Activated CD4-positive, alpha-beta T cell treated with anti-CD3 and anti-CD28 coated beads for 36 hours (primary cell): ENCODE measurements at regions not wholly inside any gene's neighbourhood (a gene's known extent, or its start where the extent isn't known, plus 50 kb on each side); places are given as distances from the start of the nearest gene placed in this dataset.
"Not testable (repeated sequence)": the region's sequence is repeated elsewhere in the genome, so short reads cannot be mapped to it uniquely, and the experiment has no call there.

Experiments
- ATAC-seq: fragments of 200-7000 bp; cut with Tn5 transposase; one replicate; pipeline ENCODE4 v1.10.0; 2021; ENCODE audit warnings: mild to moderate bottlenecking, moderate library complexity
- CTCF ChIA-PET: fragments of 350-600 bp; sonication (Branson Sonifier 250); formaldehyde crosslinking; loops from one replicate; lab custom pipeline; 2021; ENCODE audit warnings: antibody characterized with exemption; lab: Charles Lee
- POLR2A ChIA-PET: fragments of 350-600 bp; sonication (Branson Sonifier 250); formaldehyde crosslinking; loops from one replicate; lab custom pipeline; 2021; ENCODE audit warnings: antibody characterized with exemption, inconsistent platforms; lab: Charles Lee
- DNase-seq: peaks from one replicate; pipeline ENCODE4 v3.0.0-alpha.2; 2020
- H3K27ac Mint-ChIP-seq: one replicate; pipeline ENCODE4 v1.8.0; 2021; ENCODE audit warnings: mixed read lengths
- H3K27me3 Mint-ChIP-seq: one replicate; pipeline ENCODE4 v1.8.0; 2021; ENCODE audit warnings: mixed read lengths
- H3K36me3 Mint-ChIP-seq: one replicate; pipeline ENCODE4 v1.8.0; 2021; ENCODE audit warnings: low read depth, mixed read lengths
- H3K4me1 Mint-ChIP-seq: one replicate; pipeline ENCODE4 v1.8.0; 2021; ENCODE audit warnings: mixed read lengths
- H3K4me3 Mint-ChIP-seq: one replicate; pipeline ENCODE4 v1.8.0; 2021; ENCODE audit warnings: mild to moderate bottlenecking, moderate library complexity, mixed read lengths
- H3K9me3 Mint-ChIP-seq: one replicate; pipeline ENCODE4 v1.8.0; 2021; ENCODE audit warnings: low read depth, mixed read lengths
- intact Hi-C, 2 experiments: fragments of 100-400 bp; cut with DNase I in 1 of 2; cut with micrococcal nuclease in 1 of 2; formaldehyde crosslinking; loops; one replicate each; pipeline versions ENCODE4 v1.14.2 to v1.15.1; 2022 to 2024; cut with DNase I, micrococcal nuclease

DNA sequence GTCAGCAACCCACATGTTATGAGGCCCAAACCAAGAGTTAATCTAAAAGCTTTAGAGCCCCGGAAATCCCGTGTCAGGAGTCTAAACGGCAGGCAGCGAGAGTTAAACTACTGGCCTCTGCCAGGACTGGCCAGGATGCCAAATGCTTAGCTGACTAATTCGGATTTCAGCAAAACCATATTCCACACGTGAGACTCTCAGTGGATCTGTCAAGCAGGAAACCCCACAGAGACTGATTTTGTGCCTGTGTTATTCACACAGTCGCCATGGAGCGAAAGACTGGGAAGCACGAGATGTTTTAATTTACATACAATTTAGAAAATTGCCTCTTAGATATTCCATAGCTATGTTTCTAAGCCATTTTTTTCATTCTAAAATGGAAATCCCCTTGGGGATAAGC, 152.9 kb downstream of the RNASET2 start:
- CTCF ChIA-PET: interaction anchor here (1.2 kb wide), 1 partner anchor 29 kb away, joined by 3 read pairs; no protein-coding TSS in a partner anchor
- no peak for ATAC-seq
- no peak overlapping the region for H3K27ac Mint-ChIP-seq
- DNase-seq: no peak
- POLR2A ChIA-PET: no interaction called here
- no peaks in the 10 kb centered on the region for H3K4me1 Mint-ChIP-seq
- intact Hi-C loops: no loop called here
- peaks cover 33% of the 10 kb centered on the region for H3K9me3 Mint-ChIP-seq
- no peaks in the 10 kb centered on the region for H3K27me3 Mint-ChIP-seq
- H3K36me3 Mint-ChIP-seq: peaks cover 13% of the 10 kb centered on the region
- no peak overlapping the region for H3K4me3 Mint-ChIP-seq

DNA sequence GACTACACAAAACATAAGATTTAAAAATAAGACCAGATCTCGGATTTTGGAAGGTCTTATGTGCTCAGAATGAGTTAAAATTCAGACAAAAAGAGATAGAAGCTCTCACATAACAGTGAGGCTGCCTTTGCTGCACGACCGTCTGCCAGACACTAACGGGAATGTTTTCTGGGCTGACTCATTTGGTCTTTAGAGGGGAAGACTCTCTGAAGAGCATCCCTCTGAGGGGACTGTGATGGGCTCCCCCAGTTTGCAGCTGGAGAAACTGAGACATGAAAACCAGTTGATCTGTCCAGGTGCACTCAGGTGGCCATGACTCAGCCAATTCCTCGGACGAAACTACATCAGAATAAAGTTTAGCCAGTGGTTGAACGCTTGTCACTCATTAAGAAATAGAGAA, 153.9 kb downstream of the RNASET2 start:
- Mint-ChIP-seq H3K9me3 (peaks cover 23% of the 10 kb centered on the region), H3K27ac (no peak overlapping the region), H3K4me3 (no peak overlapping the region), H3K4me1 (no peaks in the 10 kb centered on the region), H3K27me3 (no peaks in the 10 kb centered on the region), H3K36me3 (peaks cover 10% of the 10 kb centered on the region)
- ChIA-PET CTCF (no interaction called here), POLR2A (no interaction called here)
- ATAC-seq (no peak), DNase-seq (no peak)
- intact Hi-C loops: no loop called here

DNA sequence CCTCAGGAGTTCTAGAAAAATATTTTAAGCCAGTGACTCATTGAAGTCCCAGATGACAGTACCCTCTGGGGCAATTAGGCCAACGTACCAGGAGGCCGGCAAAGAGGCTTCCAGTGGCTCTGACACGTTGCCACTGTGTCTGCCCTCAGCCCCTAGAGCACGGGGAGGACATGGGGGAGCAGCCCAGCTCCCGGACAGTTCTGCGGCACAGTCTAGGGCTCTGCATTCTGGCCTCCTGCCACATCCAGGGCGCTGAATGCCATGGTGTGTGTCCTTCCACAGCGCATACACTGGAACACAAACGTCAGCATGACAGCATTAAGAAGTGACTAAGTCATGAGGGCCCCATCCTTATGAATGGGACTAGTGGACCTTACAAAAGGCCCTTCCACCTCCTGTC, 156.2 kb downstream of the RNASET2 start:
- Mint-ChIP-seq H3K9me3 (peaks cover 3% of the 10 kb centered on the region), H3K27me3 (no peaks in the 10 kb centered on the region), H3K4me1 (no peaks in the 10 kb centered on the region), H3K27ac (no peak overlapping the region), H3K4me3 (no peak overlapping the region), H3K36me3 (no peaks in the 10 kb centered on the region)
- DNase-seq (no peak), ATAC-seq (no peak)
- intact Hi-C loops: no loop called here
- CTCF ChIA-PET: interaction anchor here (1.2 kb wide), 1 partner anchor 186 kb away, joined by 3 read pairs; no protein-coding TSS in a partner anchor
- POLR2A ChIA-PET: no interaction called here

DNA sequence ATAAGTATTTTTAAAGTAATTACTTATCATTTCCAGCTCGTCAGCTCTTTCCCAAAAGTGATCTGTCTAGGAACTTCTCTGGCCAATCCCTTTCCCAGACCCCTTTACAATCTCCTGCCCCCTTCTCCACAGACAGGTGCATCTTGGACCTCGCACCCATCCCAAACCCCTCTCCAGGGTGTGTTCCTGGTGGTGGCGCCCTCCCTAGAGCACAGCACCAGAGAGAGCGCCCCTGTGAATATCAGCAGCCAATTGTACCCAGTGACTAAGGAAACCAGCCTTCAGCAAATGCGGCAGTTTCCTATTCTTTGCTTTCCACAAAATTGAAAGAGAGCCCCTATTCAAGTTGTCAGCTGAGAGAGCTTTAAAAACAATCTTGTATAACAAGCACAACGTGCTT, 157.7 kb downstream of the RNASET2 start:
- no peak overlapping the region for H3K4me3 Mint-ChIP-seq
- no peaks in the 10 kb centered on the region for H3K27me3 Mint-ChIP-seq
- no peak for ATAC-seq
- ChIA-PET POLR2A (no interaction called here), CTCF (interaction anchor here (0.8 to 1.2 kb wide), 2 partner anchors 187 to 445 kb away, joined by 3 read pairs; no protein-coding TSS in a partner anchor)
- no peaks in the 10 kb centered on the region for H3K9me3 Mint-ChIP-seq
- DNase-seq: no peak
- no peaks in the 10 kb centered on the region for H3K36me3 Mint-ChIP-seq
- intact Hi-C loops: loop anchor here in 1 of 2 experiments (5.0 kb wide), 1 partner anchor 64 kb away; no protein-coding TSS in a partner anchor
- no peak overlapping the region for H3K27ac Mint-ChIP-seq
- no peaks in the 10 kb centered on the region for H3K4me1 Mint-ChIP-seq

DNA sequence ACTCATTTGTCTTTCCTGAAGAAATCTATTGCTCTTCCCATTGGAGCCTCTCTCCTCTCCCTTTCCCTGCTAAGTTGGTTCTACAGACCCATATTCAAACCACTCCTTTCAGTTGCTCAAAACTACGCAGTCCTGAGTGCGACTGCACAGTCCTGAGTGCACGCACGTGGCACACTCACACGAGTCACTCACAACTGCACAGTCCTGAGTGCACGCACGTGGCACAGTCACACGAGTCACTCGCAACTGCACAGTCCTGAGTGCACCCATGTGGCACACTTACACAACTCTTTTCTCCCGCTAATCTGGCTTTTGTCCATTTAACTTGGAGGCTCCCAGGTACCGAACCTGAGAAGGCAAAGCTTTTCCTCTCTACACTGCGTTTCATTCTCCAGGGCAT, 159.7 kb downstream of the RNASET2 start:
- DNase-seq (no peak), ATAC-seq (no peak)
- Mint-ChIP-seq H3K36me3 (no peaks in the 10 kb centered on the region), H3K27me3 (no peaks in the 10 kb centered on the region), H3K27ac (no peak overlapping the region), H3K9me3 (no peaks in the 10 kb centered on the region), H3K4me1 (no peaks in the 10 kb centered on the region), H3K4me3 (no peak overlapping the region)
- ChIA-PET CTCF (no interaction called here), POLR2A (no interaction called here)
- intact Hi-C loops: loop anchor here in 1 of 2 experiments (5.0 kb wide), 1 partner anchor 66 kb away; no protein-coding TSS in a partner anchor

DNA sequence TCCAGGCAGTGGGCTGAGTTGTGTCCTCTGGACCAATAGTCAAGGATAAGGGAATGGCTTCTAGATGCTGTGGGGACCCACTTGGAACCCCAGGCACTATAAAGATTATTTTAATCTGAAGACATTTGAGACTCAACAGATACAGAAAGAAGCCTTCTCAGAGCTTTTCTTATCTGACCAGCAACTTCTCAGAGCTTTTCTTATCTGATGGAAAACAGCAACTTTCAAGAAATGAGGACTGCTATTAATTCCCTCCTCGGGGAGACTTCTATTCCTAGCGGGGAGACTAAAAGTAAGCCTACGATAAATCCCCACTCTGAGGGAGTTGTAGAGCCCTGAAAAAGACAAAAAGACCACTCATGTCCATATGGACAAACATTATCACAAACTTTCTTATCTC, 160.5 kb downstream of the RNASET2 start:
- H3K27me3 Mint-ChIP-seq: no peaks in the 10 kb centered on the region
- no peak overlapping the region for H3K4me3 Mint-ChIP-seq
- no peak overlapping the region for H3K27ac Mint-ChIP-seq
- no peaks in the 10 kb centered on the region for H3K36me3 Mint-ChIP-seq
- no peaks in the 10 kb centered on the region for H3K9me3 Mint-ChIP-seq
- ChIA-PET POLR2A (no interaction called here), CTCF (interaction anchor here (1.0 kb wide), 1 partner anchor 9 kb away, joined by 3 read pairs; no protein-coding TSS in a partner anchor)
- intact Hi-C loops: loop anchor here in 1 of 2 experiments (5.0 kb wide), 1 partner anchor 66 kb away; no protein-coding TSS in a partner anchor
- DNase-seq: no peak
- no peak for ATAC-seq
- no peaks in the 10 kb centered on the region for H3K4me1 Mint-ChIP-seq

DNA sequence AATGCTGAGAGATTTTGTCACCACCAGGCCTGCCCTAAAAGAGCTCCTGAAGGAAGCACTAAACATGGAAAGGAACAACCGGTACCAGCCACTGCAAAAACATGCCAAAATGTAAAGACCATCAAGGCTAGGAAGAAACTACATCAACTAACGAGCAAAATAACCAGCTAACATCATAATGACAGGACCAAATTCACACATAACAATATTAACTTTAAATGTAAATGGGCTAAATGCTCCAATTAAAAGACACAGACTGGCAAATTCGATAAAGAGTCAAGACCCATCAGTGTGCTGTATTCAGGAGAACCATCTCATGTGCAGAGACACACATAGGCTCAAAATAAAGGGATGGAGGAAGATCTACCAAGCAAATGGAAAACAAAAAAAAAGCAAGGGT, 163.8 kb upstream of the RPS6KA2 start:
- POLR2A ChIA-PET, H3K36me3 Mint-ChIP-seq, H3K4me1 Mint-ChIP-seq, intact Hi-C loops, ATAC-seq, H3K9me3 Mint-ChIP-seq, H3K27ac Mint-ChIP-seq, DNase-seq, H3K27me3 Mint-ChIP-seq, H3K4me3 Mint-ChIP-seq: not testable (repeated sequence)
- CTCF ChIA-PET: interaction anchor here (0.7 kb wide), 1 partner anchor 200 kb away, joined by 3 read pairs; no protein-coding TSS in a partner anchor

DNA sequence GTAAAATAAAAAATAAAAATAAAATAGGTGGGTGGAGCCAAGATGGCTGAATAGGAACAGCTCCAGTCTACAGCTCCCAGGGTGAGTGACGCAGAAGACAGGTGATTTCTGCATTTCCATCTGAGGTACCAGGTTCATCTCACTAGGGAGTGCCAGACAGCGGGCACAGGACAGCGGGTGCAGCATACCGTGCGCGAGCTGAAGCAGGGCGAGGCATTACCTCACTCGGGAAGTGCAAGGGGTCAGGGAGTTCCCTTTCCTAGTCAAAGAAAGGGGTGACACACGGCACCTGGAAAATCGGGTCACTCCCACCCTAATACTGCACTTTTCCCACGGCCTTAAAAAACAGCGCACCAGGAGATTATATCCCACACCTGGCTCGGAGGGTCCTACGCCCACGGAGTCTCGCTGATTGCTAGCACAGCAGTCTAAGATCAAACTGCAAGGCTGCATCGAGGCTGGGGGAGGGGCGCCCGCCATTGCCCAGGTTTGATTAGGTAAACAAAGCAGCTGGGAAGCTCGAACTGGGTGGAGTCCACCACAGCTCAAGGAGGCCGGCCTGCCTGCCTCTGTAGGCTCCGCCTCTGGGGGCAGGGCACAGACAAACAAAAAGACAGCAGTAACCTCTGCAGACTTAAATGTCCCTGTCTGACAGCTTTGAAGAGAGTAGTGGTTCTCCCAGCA, 161.9 kb upstream of the RPS6KA2 start:
- DNase-seq, H3K4me3 Mint-ChIP-seq, H3K36me3 Mint-ChIP-seq, H3K27ac Mint-ChIP-seq, H3K27me3 Mint-ChIP-seq, H3K4me1 Mint-ChIP-seq, ATAC-seq, POLR2A ChIA-PET, H3K9me3 Mint-ChIP-seq: not testable (repeated sequence)
- CTCF ChIA-PET: interaction anchor here (4.3 kb wide), 1 partner anchor 201 kb away, joined by 43 read pairs; no protein-coding TSS in a partner anchor
- intact Hi-C loops: loop anchor here in 1 of 2 experiments (5.0 kb wide), 1 partner anchor 163 kb away; no protein-coding TSS in a partner anchor

DNA sequence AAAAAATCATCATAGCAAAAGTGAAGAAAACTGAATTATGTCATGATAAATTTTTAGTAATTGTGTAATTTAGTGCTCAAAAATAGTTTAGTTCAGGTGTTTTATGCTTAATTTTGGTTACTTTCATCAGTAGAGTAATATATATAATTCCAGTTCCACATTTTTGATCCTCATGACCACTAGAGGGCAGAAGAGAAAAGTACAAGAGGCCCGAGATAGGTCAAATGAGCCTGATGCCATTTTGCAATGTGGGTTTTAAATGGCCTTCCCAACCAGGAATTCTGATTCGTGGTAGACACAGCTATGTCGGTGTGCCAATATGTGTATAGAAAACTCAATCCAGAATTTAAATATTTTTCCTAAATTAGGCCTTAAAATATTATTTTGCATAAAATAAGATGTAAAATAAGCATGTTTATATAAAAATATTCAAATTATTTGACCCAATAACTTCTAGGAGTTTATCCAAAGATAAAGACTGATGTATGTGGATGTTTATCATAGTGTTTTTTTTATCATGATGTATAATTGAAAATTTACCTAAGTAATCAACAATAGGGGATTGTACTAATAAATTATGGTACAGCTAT, 159.7 kb upstream of the RPS6KA2 start:
- Mint-ChIP-seq H3K4me1 (no peaks in the 10 kb centered on the region), H3K27ac (no peak overlapping the region), H3K9me3 (no peaks in the 10 kb centered on the region), H3K27me3 (no peaks in the 10 kb centered on the region), H3K36me3 (no peaks in the 10 kb centered on the region), H3K4me3 (no peak overlapping the region)
- intact Hi-C loops: loop anchor here (1.0 to 5.0 kb wide), 6 partner anchors 76 to 356 kb away; partner anchors contain the start of gene CEP43 (in 1 of the 2)
- no peak for ATAC-seq
- CTCF ChIA-PET: interaction anchor here (0.6 to 4.3 kb wide), 12 partner anchors 9 to 355 kb away, joined by 3 to 43 read pairs (median 3); no protein-coding TSS in a partner anchor
- no peak for DNase-seq
- POLR2A ChIA-PET: no interaction called here

DNA sequence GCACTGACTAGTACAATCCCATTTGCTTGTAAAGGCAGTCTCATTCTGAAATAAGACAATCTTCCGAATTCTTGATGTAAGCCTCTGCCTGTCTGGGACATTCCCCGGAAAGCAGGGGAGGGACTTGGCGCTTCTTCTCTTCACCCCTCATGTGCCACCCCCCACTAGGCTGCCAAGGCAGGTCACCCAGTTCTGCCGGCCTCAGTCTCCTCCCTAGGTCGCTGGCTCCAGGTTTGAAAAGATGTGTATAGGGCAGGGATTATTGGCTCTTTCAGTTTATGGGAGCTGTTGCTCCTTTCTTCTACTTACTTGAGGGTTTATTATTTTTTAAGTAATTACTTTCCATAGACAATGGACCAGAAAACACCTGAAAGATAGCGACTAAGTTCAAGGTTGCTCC, 158.1 kb upstream of the RPS6KA2 start:
- Mint-ChIP-seq H3K9me3 (no peaks in the 10 kb centered on the region), H3K4me1 (no peaks in the 10 kb centered on the region), H3K36me3 (no peaks in the 10 kb centered on the region), H3K27ac (no peak overlapping the region), H3K4me3 (no peak overlapping the region), H3K27me3 (no peaks in the 10 kb centered on the region)
- POLR2A ChIA-PET: interaction anchor here (0.5 kb wide), 1 partner anchor 164 kb away, joined by 4 read pairs; no protein-coding TSS in a partner anchor
- intact Hi-C loops: loop anchor here in 1 of 2 experiments (5.0 kb wide), 1 partner anchor 167 kb away; no protein-coding TSS in a partner anchor
- no peak for ATAC-seq
- CTCF ChIA-PET: interaction anchor here (0.6 to 4.3 kb wide), 7 partner anchors 10 to 356 kb away, joined by 3 to 43 read pairs (median 4); partner anchors contain the start of gene CEP43
- no peak for DNase-seq

DNA sequence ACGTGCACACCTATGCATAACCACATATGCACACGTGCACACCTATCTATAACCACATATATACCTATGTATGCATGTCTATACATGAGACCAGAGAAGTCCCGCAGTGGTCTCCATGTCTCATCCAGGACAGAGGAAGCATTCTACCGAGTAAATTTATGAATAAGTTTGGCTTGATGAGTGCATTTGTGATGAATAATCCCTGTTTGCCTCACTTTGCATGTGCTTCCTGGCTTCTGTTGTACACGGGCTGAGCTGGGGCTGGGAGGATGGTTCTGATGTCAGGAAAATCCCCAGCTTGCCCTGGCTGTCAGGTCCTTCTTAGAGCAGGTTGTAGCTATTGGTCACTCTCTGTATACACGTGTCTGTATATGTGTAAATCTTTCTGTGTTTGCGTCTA, 157.6 kb upstream of the RPS6KA2 start:
- ATAC-seq (no peak), DNase-seq (no peak)
- Mint-ChIP-seq H3K4me3 (no peak overlapping the region), H3K4me1 (no peaks in the 10 kb centered on the region), H3K27me3 (no peaks in the 10 kb centered on the region), H3K27ac (no peak overlapping the region), H3K9me3 (no peaks in the 10 kb centered on the region), H3K36me3 (no peaks in the 10 kb centered on the region)
- intact Hi-C loops: loop anchor here in 1 of 2 experiments (5.0 kb wide), 1 partner anchor 168 kb away; no protein-coding TSS in a partner anchor
- POLR2A ChIA-PET: no interaction called here
- CTCF ChIA-PET: interaction anchor here (0.6 to 4.3 kb wide), 3 partner anchors 130 to 357 kb away, joined by 3 to 43 read pairs (median 6); no protein-coding TSS in a partner anchor
